HepG2 (cell line): ENCODE measurements at regions not wholly inside any gene's neighbourhood (a gene's known extent, or its start where the extent isn't known, plus 50 kb on each side); places are given as distances from the start of the nearest gene placed in this dataset.
"Not testable (repeated sequence)": the region's sequence is repeated elsewhere in the genome, so short reads cannot be mapped to it uniquely, and the experiment has no call there.

ENCODE experiments used
- ATAC-seq: fragments of 200-7000 bp; cut with Tn5 transposase; 3 replicates; pipeline ENCODE4 v1.9.1; 2020; ENCODE audit warnings: mild to moderate bottlenecking, moderate library complexity
- BruUV-seq: library from RNA; stranded (reverse); fragments of 400-500 nt; replicated peaks from 2 replicates; lab custom pipeline; 2021; lab: Mats Ljungman, UMichigan
- CTCF ChIA-PET: fragments of 300-600 bp; formaldehyde crosslinking; extraction: SDS; loops from one replicate; lab custom pipeline; 2021; ENCODE audit warnings: low total read pairs, inconsistent platforms, low intra/inter-chr PET ratio; lab: Yijun Ruan, JAX
- POLR2A ChIA-PET: fragments of 350-600 bp; sonication (Branson Sonifier 250); formaldehyde crosslinking; loops from one replicate; lab custom pipeline; 2020; ENCODE audit warnings: antibody characterized with exemption, inconsistent platforms; lab: Yijun Ruan, JAX
- DNase-seq: peaks from one replicate; pipeline ENCODE4 v3.0.0-alpha.2; 2015; ENCODE audit warnings: low spot score
- FAIRE-seq: peaks from 3 replicates; lab custom pipeline; 2011; peaks lifted over from hg19 to GRCh38; lab: Jason Lieb, UNC
- H2AFZ ChIP-seq: one replicate; pipeline ENCODE4 v1.6.1; 2011; ENCODE audit warnings: low read length, inconsistent platforms
- H3K27ac ChIP-seq: fragments of 300-600 bp; 3 replicates; pipeline ENCODE4 v1.8.0; 2011; ENCODE audit warnings: mixed run types, mild to moderate bottlenecking, mixed read lengths, low read length, inconsistent platforms; ENCODE audit not compliant: insufficient read depth; ENCODE audit errors: extremely low read length
- H3K27me3 ChIP-seq, 2 experiments: fragments of 200-600 bp in 1 of 2; 2 replicates in 1 of 2; 3 replicates in 1 of 2; pipeline versions ENCODE4 v1.6.0 to v1.8.0; 2011; ENCODE audit warnings: low read length in 2 of 2, mild to moderate bottlenecking in 2 of 2, moderate library complexity in 2 of 2, inconsistent platforms in 1 of 2; ENCODE audit not compliant: insufficient read depth in 2 of 2, control insufficient read depth in 1 of 2
- H3K36me3 ChIP-seq, 2 experiments: fragments of 200-600 bp in 1 of 2; replicated peaks in 1 of 2; 2 replicates in 1 of 2; 3 replicates in 1 of 2; pipeline versions ENCODE4 v1.5.1 to v1.8.0; 2011; ENCODE audit warnings: low read length in 2 of 2, inconsistent platforms in 1 of 2; ENCODE audit not compliant: insufficient read depth in 2 of 2, control insufficient read depth in 1 of 2
- H3K4me1 ChIP-seq: 2 replicates; pipeline ENCODE4 v1.5.1; 2012; ENCODE audit warnings: low read length, inconsistent platforms; ENCODE audit not compliant: insufficient read depth
- H3K4me2 ChIP-seq: 2 replicates; pipeline ENCODE4 v1.6.0; 2011; ENCODE audit warnings: low read depth, low read length, inconsistent platforms
- H3K4me3 ChIP-seq, 3 experiments: fragments of 200-600 bp in 1 of 3; sonication (generic), shearing (Covaris generic) in 1 of 3; replicated peaks in 1 of 3; 2 replicates each; pipeline ENCODE4 v1.5.1; 2011 to 2016; ENCODE audit warnings: low read length in 3 of 3, inconsistent platforms in 2 of 3, low read depth in 2 of 3, mild to moderate bottlenecking in 2 of 3, control low read depth in 1 of 3, mixed read lengths in 1 of 3; ENCODE audit not compliant: insufficient read depth in 1 of 3
- H3K79me2 ChIP-seq: one replicate; pipeline ENCODE4 v1.6.1; 2011; ENCODE audit warnings: low read length, inconsistent platforms; ENCODE audit not compliant: insufficient read depth
- H3K9ac ChIP-seq: 2 replicates; pipeline ENCODE4 v1.6.0; 2011; ENCODE audit warnings: mild to moderate bottlenecking, low read depth, low read length, inconsistent platforms; ENCODE audit not compliant: insufficient read depth
- H3K9me3 ChIP-seq: 2 replicates; pipeline ENCODE4 v1.5.1; 2012; ENCODE audit warnings: mild to moderate bottlenecking, low read length
- H4K20me1 ChIP-seq: 2 replicates; pipeline ENCODE4 v1.6.0; 2011; ENCODE audit warnings: inconsistent platforms, mild to moderate bottlenecking, low read length, moderate library complexity; ENCODE audit not compliant: insufficient read depth
- FOXP1 ChIP-seq, 2 experiments: fragments of 450-650 bp in 1 of 2; IDR thresholded peaks; 2 replicates each; pipeline ENCODE4 v1.6.1; 2017 to 2018; ENCODE audit warnings: antibody characterized with exemption in 1 of 2
- RAD51 ChIP-seq: fragments of 450-650 bp; IDR thresholded peaks from 2 replicates; pipeline ENCODE4 v1.6.1; 2016; ENCODE audit warnings: borderline replicate concordance
- RFX1 ChIP-seq: fragments of 450-650 bp; IDR thresholded peaks from 2 replicates; pipeline ENCODE4 v1.6.1; 2017
- SAFB2 ChIP-seq: sonication (generic); formaldehyde crosslinking; IDR thresholded peaks from 2 replicates; pipeline ENCODE4 v1.5.1; 2020; ENCODE audit warnings: missing genetic modification reagents, low read depth, mild to moderate bottlenecking, borderline replicate concordance
- TP53 ChIP-seq: sonication (generic); formaldehyde crosslinking; conservative IDR thresholded peaks from 2 replicates; pipeline ENCODE4 v1.4.0; 2020; ENCODE audit warnings: missing genetic modification reagents
- ZBTB42 ChIP-seq: sonication (generic); formaldehyde crosslinking; IDR thresholded peaks from 2 replicates; pipeline ENCODE4 v1.5.0; 2020; ENCODE audit warnings: mild to moderate bottlenecking, missing genetic modification reagents
- ZNF10 ChIP-seq: sonication (generic); formaldehyde crosslinking; IDR thresholded peaks from 2 replicates; pipeline ENCODE4 v1.4.0; 2020; ENCODE audit warnings: mild to moderate bottlenecking, low read depth, missing genetic modification reagents, borderline replicate concordance
- ZNF788 ChIP-seq: sonication (generic); formaldehyde crosslinking; IDR thresholded peaks from 2 replicates; pipeline ENCODE4 v1.5.0; 2020; ENCODE audit warnings: mild to moderate bottlenecking, missing genetic modification reagents, borderline replicate concordance
- WGBS: methylation state at CpG from one replicate; pipeline ENCODE4 v1.1.6; 2017; ENCODE audit warnings: low lambda C conversion rate; 5-methylcytosine and 5-hydroxymethylcytosine counted together
- in situ Hi-C: cut with HindIII; loops from 2 replicates; pipeline ENCODE4 v1.10.0; 2017; ENCODE audit warnings: low pct_unique_long_range_greater_than_20kb; ENCODE audit not compliant: extremely low pct_ligation_motif_present
- intact Hi-C: fragments of 100-400 bp; cut with micrococcal nuclease; formaldehyde crosslinking; loops from one replicate; pipeline ENCODE4 v1.10.0; 2022; ENCODE audit not compliant: unreplicated experiment
- TF ChIP-seq, protein P1 (sequence below): sonication (generic); formaldehyde crosslinking; IDR thresholded peaks from 2 replicates; pipeline ENCODE4 v1.5.1; 2020; ENCODE audit warnings: missing genetic modification reagents, mild to moderate bottlenecking, borderline replicate concordance

DNA sequence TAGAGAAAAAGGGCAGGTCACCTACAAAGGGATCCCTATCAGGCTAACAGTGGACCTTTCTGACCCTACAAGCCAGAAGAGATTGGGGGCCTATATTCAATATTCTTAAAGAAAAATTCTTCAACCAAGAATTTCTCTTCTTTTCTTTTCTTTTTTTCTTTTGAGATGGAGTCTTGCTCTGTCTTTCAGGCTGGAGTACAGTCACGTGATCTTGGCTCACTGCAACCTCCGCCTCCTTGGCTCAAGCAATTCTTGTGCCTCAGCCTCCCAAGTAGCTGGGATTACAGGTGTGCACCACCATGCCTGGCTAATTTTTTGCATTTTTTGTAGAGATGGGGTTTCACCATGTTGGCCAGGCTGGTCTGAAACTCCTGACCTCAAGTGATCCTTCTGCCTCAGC lies 143.2 kb upstream of the DDIT4L start:
- not testable (repeated sequence) for BruUV-seq
- TF ChIP-seq RAD51 = peak; percentile 66; the same call in 1 of the 2 replicates

DNA sequence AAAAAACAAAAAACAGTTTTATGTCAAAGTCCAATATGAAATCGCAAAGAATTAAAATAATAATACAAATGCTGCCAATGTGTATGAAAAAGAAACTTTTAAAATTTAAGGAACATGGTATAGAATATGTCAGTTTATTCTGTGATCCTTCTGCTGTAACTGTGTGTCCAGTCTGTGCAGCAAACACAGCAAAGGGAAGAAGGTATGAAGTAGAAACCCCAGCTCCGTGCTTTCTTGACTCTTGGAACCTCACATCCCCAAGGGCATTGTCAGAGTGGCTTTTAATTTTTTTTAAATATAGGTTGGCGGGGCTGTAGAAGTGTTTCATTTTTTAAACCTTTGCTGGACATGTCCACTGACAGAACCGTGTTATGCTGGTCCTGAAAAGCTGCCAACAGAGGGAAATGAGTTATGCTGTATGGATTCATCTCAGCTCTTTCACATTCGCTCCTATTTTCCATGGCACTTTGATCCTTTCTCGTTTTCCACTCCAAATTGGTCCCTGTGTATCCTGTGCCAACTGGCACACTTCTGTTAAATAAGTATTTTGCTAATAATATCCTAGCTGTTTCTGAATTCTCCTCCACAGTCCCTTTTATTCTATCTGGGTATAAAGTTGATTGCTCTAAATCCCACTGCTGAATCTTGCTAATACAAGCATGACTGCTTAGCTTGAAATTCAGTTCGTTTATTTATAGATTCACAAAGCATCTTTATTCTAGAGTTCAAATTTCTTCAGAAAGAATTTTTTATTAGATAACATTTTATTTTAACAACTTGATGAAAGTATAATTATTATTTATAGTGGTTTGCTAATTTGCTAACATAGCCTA lies 127.0 kb upstream of the DDIT4L start:
- WGBS = under 1% methylated on average over 7 of the region's 7 CpGs
- no peak overlapping the region for H3K9ac ChIP-seq
- no peak for TF ChIP-seq FOXP1 (IDR thresholded peaks at IDR 0.05)
- no peak for TF ChIP-seq FOXP1 (CRISPR knock-in tag; IDR thresholded peaks at IDR 0.05)
- TF ChIP-seq ZNF10 (CRISPR knock-in tag) = no peak
- TF ChIP-seq ZNF788 (CRISPR knock-in tag) = no peak
- no peak for TF ChIP-seq SAFB2 (CRISPR knock-in tag)
- no peak for TF ChIP-seq TP53 (CRISPR knock-in tag)
- TF ChIP-seq, protein P1, sequence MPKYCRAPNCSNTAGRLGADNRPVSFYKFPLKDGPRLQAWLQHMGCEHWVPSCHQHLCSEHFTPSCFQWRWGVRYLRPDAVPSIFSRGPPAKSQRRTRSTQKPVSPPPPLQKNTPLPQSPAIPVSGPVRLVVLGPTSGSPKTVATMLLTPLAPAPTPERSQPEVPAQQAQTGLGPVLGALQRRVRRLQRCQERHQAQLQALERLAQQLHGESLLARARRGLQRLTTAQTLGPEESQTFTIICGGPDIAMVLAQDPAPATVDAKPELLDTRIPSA (CRISPR knock-in tag) = no peak
- TF ChIP-seq ZBTB42 (CRISPR knock-in tag) = no peak
- TF ChIP-seq RFX1 = no peak
- TF ChIP-seq, all 625 proteins: peak for 0
- H3K9me3 ChIP-seq = no peaks in the 10 kb centered on the region
- H3K79me2 ChIP-seq = no peaks in the 10 kb centered on the region
- H3K4me1 ChIP-seq = no peaks in the 10 kb centered on the region
- no peak overlapping the region for H3K4me2 ChIP-seq
- CTCF ChIA-PET = no interaction called here
- in situ Hi-C loops = no loop called here
- no peaks in the 10 kb centered on the region for H3K36me3 ChIP-seq
- no peaks in the 10 kb centered on the region for H3K27me3 ChIP-seq
- POLR2A ChIA-PET = no interaction called here
- intact Hi-C loops = no loop called here
- ATAC-seq = no peak
- H3K4me3 ChIP-seq = no peak overlapping the region
- no peak for FAIRE-seq
- H2AFZ ChIP-seq = no peak overlapping the region
- no TSS peak for BruUV-seq
- no peak overlapping the region for H3K27ac ChIP-seq
- DNase-seq = no peak
- H4K20me1 ChIP-seq = no peaks in the 10 kb centered on the region

More for the DNA sequence above, 143.2 kb upstream of the DDIT4L start:
- CTCF ChIA-PET, H3K79me2 ChIP-seq, DNase-seq, H2AFZ ChIP-seq, POLR2A ChIA-PET, ATAC-seq, in situ Hi-C loops, FAIRE-seq, H3K27me3 ChIP-seq, H3K36me3 ChIP-seq, intact Hi-C loops, H3K4me2 ChIP-seq, H3K27ac ChIP-seq, H3K9ac ChIP-seq, H3K4me1 ChIP-seq, H4K20me1 ChIP-seq, H3K4me3 ChIP-seq: not testable (repeated sequence)
- 3% methylated on average over 2 of the region's 2 CpGs for WGBS
- peaks cover 52% of the 10 kb centered on the region for H3K9me3 ChIP-seq
